Left ventricle myocardium superior (tissue), 1 donor: ENCODE measurements at regions not wholly inside any gene's neighbourhood (a gene's known extent, or its start where the extent isn't known, plus 50 kb on each side); places are given as distances from the start of the nearest gene placed in this dataset.

ENCODE experiments used
- ATAC-seq: fragments of 200-7000 bp; cut with Tn5 transposase; one replicate; pipeline ENCODE4 v1.9.1; 2020; ENCODE audit warnings: mild to moderate bottlenecking, moderate library complexity
- DNase-seq: peaks from one replicate; pipeline ENCODE4 v3.0.0-alpha.2; 2020
- intact Hi-C: fragments of 100-400 bp; cut with micrococcal nuclease; formaldehyde crosslinking; loops from one replicate; pipeline ENCODE4 v1.11.0; 2022
- donor health status: DM: no; HTN: yes; CAD: no; lungs with severe emphysema.

- ATAC-seq: no peak
- DNase-seq: no peak
- intact Hi-C loops: no loop called here
These were observed 520.3 kb downstream of the SOX11 start for GRCh38 chr2:6212491-6212890.

DNA sequence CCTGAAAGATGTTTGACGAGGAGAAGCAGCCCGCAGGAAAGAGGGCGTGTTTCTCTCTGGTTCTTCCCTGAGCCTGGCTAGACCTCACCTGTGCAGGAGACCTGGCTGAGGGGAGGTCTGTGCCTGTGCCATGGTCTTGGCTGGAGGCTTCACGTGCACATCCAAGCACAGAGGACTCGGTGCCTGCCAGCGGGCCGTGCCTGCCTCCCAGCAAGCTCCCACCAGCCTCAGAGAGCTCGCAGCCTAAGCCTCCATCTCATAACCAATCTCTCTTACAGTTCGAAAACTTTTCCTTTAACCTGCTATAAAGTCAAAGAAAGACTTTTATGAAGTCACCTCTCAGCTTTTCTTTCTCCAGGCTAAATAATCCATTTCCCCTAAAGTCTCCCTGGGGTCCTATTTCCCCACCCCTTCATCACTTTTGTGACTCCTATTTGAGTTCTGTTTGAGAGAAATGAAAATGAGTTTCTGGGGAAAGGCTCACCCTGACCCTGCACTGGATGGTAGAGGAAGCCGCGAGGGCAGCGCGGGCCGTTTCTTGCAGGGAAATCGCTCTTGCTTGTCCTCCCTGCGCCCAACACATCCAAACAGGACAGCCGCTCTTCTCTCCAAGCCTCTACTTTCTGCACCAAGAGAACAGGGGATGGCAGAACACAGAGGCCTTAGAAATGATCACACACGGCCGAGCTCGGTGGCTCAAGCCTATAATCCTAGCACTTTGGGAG, 521.0 kb downstream of the SOX11 start:
- ATAC-seq (no peak), DNase-seq (no peak)
- intact Hi-C loops: no loop called here

DNA sequence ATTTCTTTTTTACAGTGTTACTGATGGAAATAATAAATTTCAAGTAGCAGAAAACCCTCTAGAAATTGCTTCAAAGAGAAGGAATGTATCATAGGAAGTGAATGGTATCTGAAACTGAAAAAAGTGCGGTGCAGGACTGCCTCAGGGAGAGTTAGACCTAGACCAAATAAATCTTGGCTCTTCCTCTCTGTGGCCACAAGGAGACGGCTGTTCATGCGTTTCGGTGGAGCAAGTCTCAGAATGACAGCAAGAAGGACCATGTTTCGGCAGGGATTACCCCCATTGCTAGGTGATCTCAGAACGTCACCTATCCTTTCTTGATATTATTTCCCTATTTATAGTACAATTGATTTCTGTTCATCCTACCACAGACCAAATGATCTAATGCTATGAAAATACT, 522.3 kb downstream of the SOX11 start:
- ATAC-seq (no peak), DNase-seq (no peak)
- intact Hi-C loops: no loop called here

GRCh38 chr2:6215053-6215452, 522.9 kb downstream of the SOX11 start:
- ATAC-seq: no peak
- DNase-seq: no peak
- intact Hi-C loops: no loop called here

- intact Hi-C loops: no loop called here
- ATAC-seq: no peak
- no peak for DNase-seq
These were observed 524.0 kb downstream of the SOX11 start for GRCh38 chr2:6216234-6216633.

DNA sequence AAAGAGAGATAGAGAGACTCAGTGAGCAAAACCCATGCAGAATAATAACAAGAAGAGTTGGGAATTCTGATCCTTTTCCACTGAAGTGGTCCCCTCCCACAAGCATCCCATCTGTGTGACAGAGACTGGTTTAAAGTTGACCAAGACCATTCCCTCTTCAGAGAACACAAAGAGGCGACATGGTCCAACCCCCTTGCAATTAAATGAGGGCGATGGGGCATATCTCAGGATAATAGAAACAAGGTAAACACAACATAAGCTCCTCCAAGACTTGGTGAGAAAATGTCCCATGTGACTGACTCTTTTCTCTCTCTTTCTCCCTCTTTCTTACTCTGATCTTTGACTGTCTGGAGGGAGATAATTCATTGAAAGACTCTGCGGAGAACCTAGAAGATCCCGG, 526.7 kb downstream of the SOX11 start:
- intact Hi-C loops: no loop called here
- DNase-seq (no peak), ATAC-seq (no peak)

GRCh38 chr2:6219906-6220305, 527.7 kb downstream of the SOX11 start:
- DNase-seq (no peak), ATAC-seq (no peak)
- intact Hi-C loops: no loop called here

GRCh38 chr2:6222296-6222695, 530.1 kb downstream of the SOX11 start:
- intact Hi-C loops: no loop called here
- DNase-seq: no peak
- no peak for ATAC-seq

DNA sequence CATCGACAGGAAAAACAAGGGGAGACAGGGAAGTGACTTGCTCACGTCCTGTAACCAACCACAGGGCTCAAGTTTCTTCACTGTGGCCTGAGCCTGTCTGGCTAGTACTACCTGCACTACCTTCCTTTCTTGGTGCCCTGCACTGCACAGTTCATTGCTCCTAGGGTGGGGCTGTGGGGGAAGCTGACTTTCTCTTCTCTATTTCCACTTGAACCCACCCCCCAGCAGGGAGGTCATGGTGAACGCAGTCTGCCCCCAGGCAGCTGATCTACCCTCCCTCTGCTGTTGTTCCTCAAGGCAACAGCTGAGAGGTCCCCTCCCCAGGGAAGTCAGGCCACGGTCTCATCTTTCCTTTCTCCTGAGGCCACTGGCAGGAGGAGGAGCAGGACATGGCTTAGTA, 532.1 kb downstream of the SOX11 start:
- DNase-seq (no peak), ATAC-seq (no peak)
- intact Hi-C loops: no loop called here

- intact Hi-C loops: no loop called here
- ATAC-seq: no peak
- no peak for DNase-seq
These were observed 536.1 kb downstream of the SOX11 start for GRCh38 chr2:6228251-6228650.

- no peak for ATAC-seq
- intact Hi-C loops: no loop called here
- no peak for DNase-seq
These were observed 539.0 kb downstream of the SOX11 start for GRCh38 chr2:6231166-6231565.

DNA sequence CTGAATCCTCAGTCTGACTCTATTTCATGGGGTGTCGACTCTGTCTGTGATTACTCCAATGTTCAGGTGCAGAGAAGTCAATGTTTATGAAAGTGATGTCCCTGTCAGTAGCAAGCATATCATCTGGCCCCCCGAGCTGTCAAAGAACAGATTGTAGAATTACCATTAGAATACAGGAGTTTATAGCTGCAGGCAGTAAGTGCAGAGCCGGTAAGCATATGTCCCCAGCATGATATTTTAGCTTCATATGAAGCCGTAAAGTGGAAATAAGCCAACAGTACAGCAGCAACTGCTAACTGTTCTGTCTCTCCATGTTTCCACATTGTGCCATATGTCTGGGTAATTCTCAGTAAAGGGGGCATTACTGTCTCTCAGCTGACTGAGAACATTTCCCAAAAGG, 541.8 kb downstream of the SOX11 start:
- intact Hi-C loops: no loop called here
- ATAC-seq (no peak), DNase-seq (no peak)

DNA sequence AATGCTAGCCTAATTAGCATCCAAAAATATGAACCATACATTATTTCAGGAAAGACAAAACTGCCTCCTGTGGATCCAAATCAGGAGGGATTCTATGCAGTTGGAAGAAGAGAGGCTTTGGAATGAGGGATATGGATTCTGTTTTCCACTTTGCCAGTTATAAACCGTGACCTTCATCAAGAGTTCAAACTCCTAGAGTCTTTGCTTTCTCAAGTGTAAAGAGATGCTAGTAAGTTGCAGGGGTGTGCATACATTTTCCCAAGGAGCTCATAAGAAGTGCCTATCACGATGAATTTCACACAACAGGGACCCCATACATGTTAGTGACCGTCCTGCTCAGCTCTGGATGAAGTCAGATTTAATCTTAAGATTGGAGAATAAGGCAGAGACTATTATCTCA, 542.5 kb downstream of the SOX11 start:
- ATAC-seq (no peak), DNase-seq (no peak)
- intact Hi-C loops: no loop called here

DNA sequence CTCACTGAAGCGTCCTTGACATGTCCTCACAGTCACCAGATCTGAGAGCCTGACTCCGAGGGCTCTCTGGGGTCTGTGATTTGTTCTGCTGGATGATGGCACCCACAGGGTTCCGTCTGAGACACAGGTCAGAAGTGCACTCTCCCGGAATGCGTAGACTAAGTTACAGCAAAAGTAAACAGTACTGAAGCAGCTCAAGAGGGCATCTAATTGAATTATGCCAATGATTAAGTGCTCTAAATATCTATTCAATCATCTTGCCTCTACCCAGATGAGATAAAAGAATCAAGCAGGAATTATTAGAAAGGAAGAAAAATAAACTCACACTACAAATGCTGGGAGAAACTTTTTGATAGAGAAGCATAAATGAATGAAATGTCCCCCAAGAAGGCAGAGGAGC, 544.1 kb downstream of the SOX11 start:
- DNase-seq (no peak), ATAC-seq (no peak)
- intact Hi-C loops: no loop called here

DNA sequence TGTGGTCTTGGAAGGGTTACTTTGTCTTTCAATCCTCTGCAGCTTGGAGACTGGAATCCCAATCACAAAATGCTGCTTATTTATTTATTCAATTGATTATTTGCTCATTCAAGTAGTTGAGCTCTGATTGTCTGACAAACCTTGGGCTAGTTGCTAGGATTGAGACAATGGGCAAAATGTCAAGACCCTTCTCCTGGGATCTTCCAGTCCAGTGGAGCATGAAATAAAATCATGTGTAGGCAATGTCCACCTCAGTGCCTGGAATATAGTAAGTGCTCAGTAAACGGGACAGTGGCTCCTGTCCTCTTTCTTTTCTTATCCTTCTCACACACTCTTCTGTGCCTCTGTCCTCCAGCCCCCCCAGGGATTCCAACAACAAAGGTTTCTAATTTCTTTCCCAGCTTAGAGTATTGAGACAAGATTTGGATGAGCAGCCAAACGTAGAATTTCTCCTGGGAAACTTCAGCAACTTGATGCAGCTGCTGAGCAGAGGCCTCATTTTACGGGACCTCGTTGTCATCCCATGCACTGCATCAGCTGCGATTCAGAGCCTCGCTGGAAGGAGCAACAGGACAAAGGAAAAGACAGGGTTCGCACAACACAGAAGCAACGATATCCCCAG, 545.0 kb downstream of the SOX11 start:
- ATAC-seq: no peak
- DNase-seq: no peak
- intact Hi-C loops: no loop called here

- intact Hi-C loops: no loop called here
- ATAC-seq: no peak
- no peak for DNase-seq
These were observed 557.4 kb downstream of the SOX11 start for GRCh38 chr2:6249557-6249956.

GRCh38 chr2:6254441-6254840, 562.3 kb downstream of the SOX11 start:
- intact Hi-C loops: no loop called here
- no peak for ATAC-seq
- DNase-seq: no peak

DNA sequence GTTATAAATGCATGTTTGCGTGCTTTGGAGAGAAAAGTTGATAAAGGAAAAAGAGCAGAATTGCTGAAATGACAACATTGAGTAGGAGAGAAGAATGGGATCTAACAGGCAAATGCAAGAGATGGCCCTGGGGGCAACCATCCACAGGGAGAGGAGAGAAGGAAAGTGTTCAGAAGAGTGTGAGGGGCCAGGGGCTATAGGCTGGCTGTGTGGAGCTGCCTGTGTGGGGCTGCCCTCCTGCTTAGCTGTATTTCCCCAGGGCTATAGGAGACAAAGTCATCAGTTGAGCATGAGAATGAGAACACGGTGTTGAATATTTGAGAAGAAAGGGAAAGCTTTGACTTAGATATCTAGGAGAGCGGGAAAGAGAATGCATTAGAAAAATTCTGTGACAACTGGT, 572.0 kb downstream of the SOX11 start:
- DNase-seq: no peak
- no peak for ATAC-seq
- intact Hi-C loops: no loop called here

DNA sequence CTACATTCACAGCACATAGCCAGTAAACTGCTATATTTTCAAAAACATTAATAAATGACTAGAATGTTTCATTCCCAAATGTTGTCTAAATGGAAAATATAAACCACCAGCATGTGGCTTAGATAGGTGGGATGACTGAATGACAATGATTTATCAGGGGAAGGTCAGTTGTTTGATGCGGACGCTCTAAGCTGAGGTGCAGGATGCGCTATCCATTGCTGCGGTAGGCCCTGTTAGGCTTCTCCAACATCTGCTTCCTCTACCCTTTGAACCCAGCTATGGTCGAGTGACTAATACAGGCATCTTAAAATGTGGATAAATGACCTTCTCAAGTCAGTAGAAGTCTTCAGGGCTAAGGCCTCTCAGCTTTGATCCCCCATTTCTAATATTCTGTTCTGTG, 584.2 kb downstream of the CMPK2 start:
- intact Hi-C loops: no loop called here
- ATAC-seq (no peak), DNase-seq (no peak)

GRCh38 chr2:6283259-6283658, 582.4 kb downstream of the CMPK2 start:
- ATAC-seq (no peak), DNase-seq (no peak)
- intact Hi-C loops: no loop called here

DNA sequence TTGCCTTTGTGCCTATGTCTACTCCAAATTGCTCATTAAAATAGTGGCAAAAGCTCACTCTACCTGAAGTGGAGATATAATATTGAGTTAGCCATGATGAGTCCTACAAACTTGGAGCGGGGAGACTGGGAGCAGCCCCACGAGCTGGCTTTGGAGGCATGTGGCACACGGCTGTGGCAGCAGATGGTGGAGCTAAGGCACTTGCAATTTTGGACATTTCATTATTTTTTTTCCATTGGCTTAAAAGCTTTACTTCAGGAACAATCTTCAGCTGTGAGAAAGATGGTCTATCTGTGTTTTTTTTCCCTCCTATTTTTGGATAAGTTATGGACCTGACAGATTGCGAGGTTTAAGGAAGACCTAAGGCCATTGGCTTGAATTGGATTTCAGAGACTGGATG, 578.3 kb downstream of the CMPK2 start:
- ATAC-seq (no peak), DNase-seq (no peak)
- intact Hi-C loops: no loop called here
